K562 (cell line): ENCODE measurements at regions not wholly inside any gene's neighbourhood (a gene's known extent, or its start where the extent isn't known, plus 50 kb on each side); places are given as distances from the start of the nearest gene placed in this dataset.

Experiments used
- BRF2 ChIP-seq: IDR thresholded peaks from 3 replicates; pipeline ENCODE4 v1.6.1; 2011; ENCODE audit warnings: borderline replicate concordance, mild to moderate bottlenecking; ENCODE audit not compliant: insufficient read length, insufficient read depth
- CTCF ChIP-seq, 3 experiments: IDR thresholded peaks in 2 of 3; conservative IDR thresholded peaks in 1 of 3; 2 replicates each; pipeline ENCODE4 v1.5.1; 2011 to 2012; ENCODE audit warnings: low read length in 3 of 3, mild to moderate bottlenecking in 3 of 3, control low read depth in 2 of 3, improper control_type of control experiment in 1 of 3, inconsistent platforms in 1 of 3, low read depth in 1 of 3, mixed read lengths in 1 of 3, moderate library complexity in 1 of 3; ENCODE audit not compliant: insufficient read depth in 2 of 3
- EHMT2 ChIP-seq: fragments of 450-650 bp; IDR thresholded peaks from 2 replicates; pipeline ENCODE4 v1.6.1; 2018; ENCODE audit warnings: antibody characterized with exemption
- EP300 ChIP-seq: IDR thresholded peaks from 2 replicates; pipeline ENCODE4 v1.6.1; 2012; ENCODE audit warnings: low read length, improper control_type of control experiment
- GATA2 ChIP-seq: sonication (generic); formaldehyde crosslinking; IDR thresholded peaks from 2 replicates; pipeline ENCODE4 v1.4.0; 2020; ENCODE audit warnings: mild to moderate bottlenecking, missing genetic modification reagents
- HDAC8 ChIP-seq: fragments of 450-650 bp; IDR thresholded peaks from 2 replicates; pipeline ENCODE4 v1.6.1; 2016; ENCODE audit warnings: mild to moderate bottlenecking, missing genetic modification characterization, moderate library complexity, missing compliant biosample characterization
- ZNF639 ChIP-seq, 2 experiments: fragments of 200-800 bp in 1 of 2; sonication (Bioruptor generic) in 1 of 2; sonication (generic) in 1 of 2; formaldehyde crosslinking in 1 of 2; IDR thresholded peaks in 1 of 2; conservative IDR thresholded peaks in 1 of 2; 2 replicates each; pipeline versions ENCODE4 v1.5.0 to v1.6.1; 2016 to 2020; ENCODE audit warnings: missing compliant biosample characterization in 1 of 2, missing genetic modification characterization in 1 of 2, missing genetic modification reagents in 1 of 2

GRCh38 chr4:136653640-136654406 lies 878.5 kb downstream of the PCDH18 start:
- TF ChIP-seq HDAC8 (tag) (no peak), EP300 (no peak), GATA2 (CRISPR knock-in tag) (no peak), CTCF (IDR thresholded peaks at IDR 0.05 in 2 of 3, conservative IDR thresholded peaks at IDR 0.05 in 1 of 3; ENCODE audit: insufficient read depth in 2 of 3, low read depth in 1 of 3, low read length in 3 of 3) (no peak), ZNF639 (CRISPR knock-in tag; conservative IDR thresholded peaks at IDR 0.05 in 1 of 2, IDR thresholded peaks at IDR 0.05 in 1 of 2) (no peak), BRF2 (no peak), EHMT2 (no peak)
